ENCODE measurements at regions not wholly inside any gene's neighbourhood (a gene's known extent, or its start where the extent isn't known, plus 50 kb on each side); places are given as distances from the start of the nearest gene placed in this dataset.

DNA sequence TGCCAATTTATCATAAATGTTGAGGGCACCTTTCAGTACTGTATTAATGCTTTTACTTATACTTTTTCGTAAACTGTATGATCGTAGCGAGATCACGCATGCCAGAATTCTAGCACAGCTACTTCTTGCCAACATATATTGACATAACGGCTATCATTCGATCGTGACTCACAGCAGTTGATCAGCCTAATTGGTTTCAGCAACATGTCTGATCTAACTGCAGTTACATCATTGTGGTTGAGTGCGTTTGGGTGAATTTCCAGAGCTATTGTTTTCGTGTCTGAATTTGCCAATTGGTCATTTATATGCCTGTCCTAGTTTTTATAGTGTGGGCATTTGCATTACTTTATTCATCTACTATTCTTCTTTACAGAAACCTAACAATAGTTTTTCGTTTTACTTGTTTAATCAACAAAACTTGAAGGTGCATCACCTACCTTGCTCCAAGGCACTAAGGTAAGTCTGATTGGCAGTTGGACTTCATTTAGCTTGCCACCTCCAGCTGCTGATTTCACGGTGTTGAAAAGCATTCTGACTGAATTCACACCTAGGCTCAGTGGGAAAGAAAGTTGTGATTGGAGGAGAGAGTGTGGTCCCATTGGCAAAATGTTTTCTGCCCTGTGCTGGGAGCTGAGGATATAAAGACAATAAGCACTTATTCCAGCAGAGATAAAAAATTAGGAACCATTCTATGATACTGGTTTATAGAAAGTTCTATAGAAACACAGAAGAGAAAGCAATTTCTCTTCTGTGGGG is 120.9 kb upstream of the RGMA start:
- intact Hi-C loops (cut with micrococcal nuclease), result no loop called here
- no TSS peak for BruUV-seq (replicated peaks)
- FAIRE-seq (no peak), ATAC-seq (no peak), DNase-seq (ENCODE audit: extremely low read depth in 1 of 4, low spot score in 3 of 4) (no peak)
- no peak overlapping the region for H3K9ac ChIP-seq (ENCODE audit: insufficient read depth in 1 of 2, low read depth in 2 of 2, low read length in 2 of 2)
- H4K20me1 ChIP-seq (replicated peaks; ENCODE audit: control insufficient read depth, insufficient read depth, low read length), result no peaks in the 10 kb centered on the region; the same call in 1 of the 2 replicates
- no peaks in the 10 kb centered on the region for H3K9me1 ChIP-seq (ENCODE audit: control insufficient read depth, insufficient read depth, low read length)
- no peak overlapping the region for H3K4me3 ChIP-seq
- H3K79me2 ChIP-seq (ENCODE audit: control insufficient read depth, insufficient read depth, low read length), result no peaks in the 10 kb centered on the region
- 1% methylated on average over 11 of the region's 11 CpGs for whole genome bisulfite sequencing (ENCODE audit: insufficient coverage, low coverage, missing lambda C conversion rate)
- no peak overlapping the region for H3K27ac ChIP-seq (ENCODE audit: extremely low read depth, low read depth, low read length)
- H3K4me1 ChIP-seq (replicated peaks in 1 of 2; ENCODE audit: control insufficient read depth in 2 of 2, insufficient read depth in 2 of 2, low read length in 2 of 2), result no peaks in the 10 kb centered on the region
- ChIA-PET POLR2A (interaction anchor here (0.9 kb wide), 1 partner anchor 10 kb away, joined by 3 read pairs; no protein-coding TSS in a partner anchor), CTCF (ENCODE audit: low intra/inter-chr PET ratio) (no interaction called here)
- peaks cover 0 to 6% of the 10 kb centered on the region in 2 experiments; a peak in 3 of 5 replicates for H3K27me3 ChIP-seq (ENCODE audit: control insufficient read depth in 2 of 2, insufficient read depth in 2 of 2, low read length in 2 of 2)
- H2AFZ ChIP-seq (ENCODE audit: low read depth, low read length), result no peak overlapping the region
- no peak overlapping the region for H3K4me2 ChIP-seq (ENCODE audit: insufficient read depth, low read length)
- in situ Hi-C loops (cut with MboI), result no loop called here
- no peaks in the 10 kb centered on the region for H3K36me3 ChIP-seq (ENCODE audit: control insufficient read depth, insufficient read depth, low read length)
- no peaks in the 10 kb centered on the region for H3K9me3 ChIP-seq (replicated peaks; ENCODE audit: control insufficient read depth, insufficient read depth, low read depth, low read length)
- TF ChIP-seq, protein P1, sequence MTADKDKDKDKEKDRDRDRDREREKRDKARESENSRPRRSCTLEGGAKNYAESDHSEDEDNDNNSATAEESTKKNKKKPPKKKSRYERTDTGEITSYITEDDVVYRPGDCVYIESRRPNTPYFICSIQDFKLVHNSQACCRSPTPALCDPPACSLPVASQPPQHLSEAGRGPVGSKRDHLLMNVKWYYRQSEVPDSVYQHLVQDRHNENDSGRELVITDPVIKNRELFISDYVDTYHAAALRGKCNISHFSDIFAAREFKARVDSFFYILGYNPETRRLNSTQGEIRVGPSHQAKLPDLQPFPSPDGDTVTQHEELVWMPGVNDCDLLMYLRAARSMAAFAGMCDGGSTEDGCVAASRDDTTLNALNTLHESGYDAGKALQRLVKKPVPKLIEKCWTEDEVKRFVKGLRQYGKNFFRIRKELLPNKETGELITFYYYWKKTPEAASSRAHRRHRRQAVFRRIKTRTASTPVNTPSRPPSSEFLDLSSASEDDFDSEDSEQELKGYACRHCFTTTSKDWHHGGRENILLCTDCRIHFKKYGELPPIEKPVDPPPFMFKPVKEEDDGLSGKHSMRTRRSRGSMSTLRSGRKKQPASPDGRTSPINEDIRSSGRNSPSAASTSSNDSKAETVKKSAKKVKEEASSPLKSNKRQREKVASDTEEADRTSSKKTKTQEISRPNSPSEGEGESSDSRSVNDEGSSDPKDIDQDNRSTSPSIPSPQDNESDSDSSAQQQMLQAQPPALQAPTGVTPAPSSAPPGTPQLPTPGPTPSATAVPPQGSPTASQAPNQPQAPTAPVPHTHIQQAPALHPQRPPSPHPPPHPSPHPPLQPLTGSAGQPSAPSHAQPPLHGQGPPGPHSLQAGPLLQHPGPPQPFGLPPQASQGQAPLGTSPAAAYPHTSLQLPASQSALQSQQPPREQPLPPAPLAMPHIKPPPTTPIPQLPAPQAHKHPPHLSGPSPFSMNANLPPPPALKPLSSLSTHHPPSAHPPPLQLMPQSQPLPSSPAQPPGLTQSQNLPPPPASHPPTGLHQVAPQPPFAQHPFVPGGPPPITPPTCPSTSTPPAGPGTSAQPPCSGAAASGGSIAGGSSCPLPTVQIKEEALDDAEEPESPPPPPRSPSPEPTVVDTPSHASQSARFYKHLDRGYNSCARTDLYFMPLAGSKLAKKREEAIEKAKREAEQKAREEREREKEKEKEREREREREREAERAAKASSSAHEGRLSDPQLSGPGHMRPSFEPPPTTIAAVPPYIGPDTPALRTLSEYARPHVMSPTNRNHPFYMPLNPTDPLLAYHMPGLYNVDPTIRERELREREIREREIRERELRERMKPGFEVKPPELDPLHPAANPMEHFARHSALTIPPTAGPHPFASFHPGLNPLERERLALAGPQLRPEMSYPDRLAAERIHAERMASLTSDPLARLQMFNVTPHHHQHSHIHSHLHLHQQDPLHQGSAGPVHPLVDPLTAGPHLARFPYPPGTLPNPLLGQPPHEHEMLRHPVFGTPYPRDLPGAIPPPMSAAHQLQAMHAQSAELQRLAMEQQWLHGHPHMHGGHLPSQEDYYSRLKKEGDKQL (CRISPR knock-in tag; IDR thresholded peaks at IDR 0.05; ENCODE audit: borderline replicate concordance), result no peak
- TF ChIP-seq ZNF134 (CRISPR knock-in tag; conservative IDR thresholded peaks at IDR 0.05) (no peak), ZNF184 (CRISPR knock-in tag; IDR thresholded peaks at IDR 0.05) (no peak), PHF20 (IDR thresholded peaks at IDR 0.05; ENCODE audit: partially characterized antibody) (no peak), E2F3 (CRISPR knock-in tag; IDR thresholded peaks at IDR 0.05) (no peak), CBFA2T3 (IDR thresholded peaks at IDR 0.05) (no peak), SOX6 (IDR thresholded peaks at IDR 0.05) (no peak), MBD2 (IDR thresholded peaks at IDR 0.05; ENCODE audit: borderline replicate concordance, low read depth) (no peak), TOE1 (IDR thresholded peaks at IDR 0.05; ENCODE audit: borderline replicate concordance) (no peak), TOE1 (CRISPR knock-in tag; IDR thresholded peaks at IDR 0.05; ENCODE audit: borderline replicate concordance, low read depth) (no peak), GABPA (tag; conservative IDR thresholded peaks at IDR 0.05; ENCODE audit: low read depth) (no peak), MTA1 (IDR thresholded peaks at IDR 0.05; ENCODE audit: borderline replicate concordance) (no peak), E2F4 (CRISPR knock-in tag; IDR thresholded peaks at IDR 0.05; ENCODE audit: low read depth) (no peak), HCFC1 (IDR thresholded peaks at IDR 0.05; ENCODE audit: low read depth, low read length) (no peak), ZNF124 (CRISPR knock-in tag; IDR thresholded peaks at IDR 0.05) (no peak)

Data from K562 (cell line).